ENCODE measurements at regions not wholly inside any gene's neighbourhood (a gene's known extent, or its start where the extent isn't known, plus 50 kb on each side); places are given as distances from the start of the nearest gene placed in this dataset.

GRCh38 chr12:33529031-33529430 lies 89.4 kb upstream of the SYT10 start:
- TF ChIP-seq CTCF (conservative IDR thresholded peaks at IDR 0.05; ENCODE audit: low read length) (no peak), EZH2phosphoT487 (IDR thresholded peaks at IDR 0.05; ENCODE audit: borderline replicate concordance) (no peak)

All from Loucy (cell line).